ENCODE measurements at regions not wholly inside any gene's neighbourhood (a gene's known extent, or its start where the extent isn't known, plus 50 kb on each side); places are given as distances from the start of the nearest gene placed in this dataset.
"Not testable (repeated sequence)": the region's sequence is repeated elsewhere in the genome, so short reads cannot be mapped to it uniquely, and the experiment has no call there.

- H3K4me1 ChIP-seq (ENCODE audit: control insufficient read depth, insufficient read depth, low read length); in situ Hi-C loops (cut with MboI; ENCODE audit: low sequenced_read_pairs); CTCF ChIA-PET; H3K9me3 ChIP-seq (ENCODE audit: control insufficient read depth, insufficient read depth, low read length); H3K23ac ChIP-seq (ENCODE audit: low read depth, low read length); H3K4me2 ChIP-seq (ENCODE audit: low read depth, low read length); H3K27me3 ChIP-seq (ENCODE audit: control insufficient read depth, insufficient read depth, low read length); H3K18ac ChIP-seq (ENCODE audit: low read depth, low read length); H2BK15ac ChIP-seq (ENCODE audit: low read depth, low read length); BruUV-seq (replicated peaks); H2BK20ac ChIP-seq (ENCODE audit: low read depth, low read length); H2AFZ ChIP-seq (replicated peaks; ENCODE audit: low read length, poor library complexity); H3K36me3 ChIP-seq (ENCODE audit: control insufficient read depth, insufficient read depth, low read length); H3K14ac ChIP-seq (replicated peaks; ENCODE audit: low read depth, low read length); H4K5ac ChIP-seq (ENCODE audit: low read depth, low read length); H3K27ac ChIP-seq (ENCODE audit: insufficient read depth, low read length); H4K20me1 ChIP-seq (ENCODE audit: insufficient read depth, low read length); H3K4me3 ChIP-seq (ENCODE audit: insufficient read depth, low read depth, low read length); H4K91ac ChIP-seq (ENCODE audit: insufficient read depth, low read depth, low read length); POLR2A ChIA-PET (ENCODE audit: unreplicated experiment); ATAC-seq (ENCODE audit: low read depth); H2AK5ac ChIP-seq (ENCODE audit: low read depth, low read length); H4K8ac ChIP-seq (ENCODE audit: low read depth in 2 of 2, low read length in 2 of 2); H3K56ac ChIP-seq (ENCODE audit: extremely low read depth, insufficient read depth, low read length); dilution Hi-C loops (cut with HindIII; ENCODE audit: low sequenced_read_pairs, unreplicated experiment); H3K9me1 ChIP-seq (ENCODE audit: insufficient read depth, low read length); H3K4ac ChIP-seq (ENCODE audit: low read depth, low read length); intact Hi-C loops (cut with micrococcal nuclease); H3K9ac ChIP-seq (ENCODE audit: low read depth, low read length); H3K79me1 ChIP-seq (ENCODE audit: low read depth in 1 of 2, low read length in 2 of 2); H2BK120ac ChIP-seq (ENCODE audit: low read depth, low read length); H2AK9ac ChIP-seq (replicated peaks; ENCODE audit: low read depth, low read length, poor library complexity); DNase-seq; H2BK5ac ChIP-seq (ENCODE audit: low read depth, low read length, poor library complexity, severe bottlenecking): not testable (repeated sequence)
- whole genome bisulfite sequencing, 2 experiments (ENCODE audit: extremely low coverage in 2 of 2, insufficient read length in 1 of 2), result 75% methylated on average over 1 of the region's 8 CpGs; no CpG with 5 or more reads in 1 of the 2 experiments
Measured at GRCh38 chr21:10367586-10367985, 153.8 kb upstream of the TPTE start.

DNA sequence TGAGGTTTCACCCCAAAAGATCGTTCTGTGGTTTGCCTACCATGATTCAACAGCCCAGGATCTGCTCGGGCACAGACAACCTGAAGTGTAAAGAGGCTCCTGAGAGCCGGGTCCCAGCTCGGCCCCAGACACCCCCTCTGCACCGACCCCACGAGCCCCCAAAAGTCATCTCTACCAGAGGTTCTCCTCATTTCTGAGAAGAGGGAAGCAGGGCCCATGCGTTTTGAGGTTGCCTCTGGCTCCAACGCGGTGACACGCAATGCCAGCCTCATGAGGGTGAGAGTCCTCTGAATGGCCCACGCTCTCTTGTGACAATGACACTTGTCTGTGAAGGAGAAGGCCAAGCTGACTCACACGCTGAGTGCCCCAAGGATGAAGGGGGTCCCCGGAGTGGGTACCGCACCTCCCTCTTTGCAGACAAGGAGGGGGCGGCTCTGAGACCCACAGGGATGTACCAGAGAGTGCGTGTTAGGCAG is 153.0 kb upstream of the TPTE start:
- not testable (repeated sequence) for BruUV-seq (replicated peaks)

More for the DNA sequence above, 153.0 kb upstream of the TPTE start:
- H3K4me3 ChIP-seq (ENCODE audit: insufficient read depth, low read depth, low read length); H3K9me1 ChIP-seq (ENCODE audit: insufficient read depth, low read length); H3K9ac ChIP-seq (ENCODE audit: low read depth, low read length); H3K23ac ChIP-seq (ENCODE audit: low read depth, low read length); in situ Hi-C loops (cut with MboI; ENCODE audit: low sequenced_read_pairs); H3K9me3 ChIP-seq (ENCODE audit: control insufficient read depth, insufficient read depth, low read length); H3K18ac ChIP-seq (ENCODE audit: low read depth, low read length); H2BK120ac ChIP-seq (ENCODE audit: low read depth, low read length); H3K27ac ChIP-seq (ENCODE audit: insufficient read depth, low read length); H4K91ac ChIP-seq (ENCODE audit: insufficient read depth, low read depth, low read length); H4K5ac ChIP-seq (ENCODE audit: low read depth, low read length); H4K20me1 ChIP-seq (ENCODE audit: insufficient read depth, low read length); DNase-seq; H3K4me1 ChIP-seq (ENCODE audit: control insufficient read depth, insufficient read depth, low read length); dilution Hi-C loops (cut with HindIII; ENCODE audit: low sequenced_read_pairs, unreplicated experiment); H2AK5ac ChIP-seq (ENCODE audit: low read depth, low read length); H3K36me3 ChIP-seq (ENCODE audit: control insufficient read depth, insufficient read depth, low read length); CTCF ChIA-PET; POLR2A ChIA-PET (ENCODE audit: unreplicated experiment); H3K79me1 ChIP-seq (ENCODE audit: low read depth in 1 of 2, low read length in 2 of 2); H2BK20ac ChIP-seq (ENCODE audit: low read depth, low read length); H2BK15ac ChIP-seq (ENCODE audit: low read depth, low read length); intact Hi-C loops (cut with micrococcal nuclease); H2AK9ac ChIP-seq (replicated peaks; ENCODE audit: low read depth, low read length, poor library complexity); H3K56ac ChIP-seq (ENCODE audit: extremely low read depth, insufficient read depth, low read length); H3K4me2 ChIP-seq (ENCODE audit: low read depth, low read length); H3K4ac ChIP-seq (ENCODE audit: low read depth, low read length); ATAC-seq (ENCODE audit: low read depth); H3K14ac ChIP-seq (replicated peaks; ENCODE audit: low read depth, low read length); H3K27me3 ChIP-seq (ENCODE audit: control insufficient read depth, insufficient read depth, low read length); H4K8ac ChIP-seq (ENCODE audit: low read depth in 2 of 2, low read length in 2 of 2); H2BK5ac ChIP-seq (ENCODE audit: low read depth, low read length, poor library complexity, severe bottlenecking); H2AFZ ChIP-seq (replicated peaks; ENCODE audit: low read length, poor library complexity): not testable (repeated sequence)
- WGBS, 2 experiments (ENCODE audit: extremely low coverage in 2 of 2, insufficient read length in 1 of 2), result 67% methylated on average over 10 of the region's 16 CpGs; no CpG with 5 or more reads in 1 of the 2 experiments

Data from IMR-90 (cell line).